GM12872 (cell line): ENCODE measurements at regions not wholly inside any gene's neighbourhood (a gene's known extent, or its start where the extent isn't known, plus 50 kb on each side); places are given as distances from the start of the nearest gene placed in this dataset.

Source experiments
- CTCF ChIP-seq: IDR thresholded peaks from 3 replicates; pipeline ENCODE4 v1.5.1; 2011; ENCODE audit warnings: low read depth, mild to moderate bottlenecking, low read length, moderate library complexity; ENCODE audit not compliant: insufficient read depth

DNA sequence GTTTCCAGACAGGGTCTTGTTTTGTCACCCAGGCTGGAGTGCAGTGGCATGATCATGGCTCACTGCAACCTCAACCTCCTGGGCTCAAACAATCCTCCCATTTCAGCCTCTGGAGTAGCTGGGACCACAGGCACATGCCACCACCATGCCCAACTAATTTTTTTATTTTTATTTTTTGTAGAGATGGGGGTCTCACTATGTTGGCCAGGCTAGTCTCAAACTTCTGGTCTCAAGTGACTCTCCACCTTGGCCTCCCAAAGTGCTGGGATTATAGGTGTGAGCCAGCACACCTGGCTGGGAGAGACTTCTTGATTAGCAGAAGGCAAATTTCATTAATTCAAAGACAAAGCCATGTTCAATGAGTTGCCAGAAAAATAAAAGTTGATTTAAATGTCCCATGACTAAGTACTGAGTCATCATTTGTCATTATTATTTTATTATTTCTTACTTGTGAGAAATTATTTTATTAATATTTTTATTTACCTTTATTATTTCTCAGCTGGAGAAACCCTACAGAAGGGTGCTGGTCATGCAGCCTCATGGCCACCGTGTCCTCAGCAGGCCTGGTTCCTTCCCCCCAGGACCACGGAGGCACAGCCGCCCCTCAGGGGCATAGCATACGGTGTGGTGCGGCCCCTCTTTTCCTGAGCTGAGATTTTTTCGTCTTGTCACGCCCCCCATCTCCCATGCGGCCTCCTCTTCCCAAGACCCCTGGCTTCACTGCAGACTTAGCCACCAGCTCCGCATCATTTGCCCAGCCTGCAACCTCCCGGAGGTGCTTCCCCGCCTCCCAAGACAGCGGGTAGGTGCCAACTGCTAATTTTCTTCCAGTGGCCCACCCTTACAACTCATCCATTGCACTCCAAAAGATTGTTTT is 55.3 kb upstream of the SIM2 start:
- no peak for TF ChIP-seq CTCF

- no peak for TF ChIP-seq CTCF
These were observed 52.9 kb upstream of the SIM2 start for GRCh38 chr21:36646011-36646410.

DNA sequence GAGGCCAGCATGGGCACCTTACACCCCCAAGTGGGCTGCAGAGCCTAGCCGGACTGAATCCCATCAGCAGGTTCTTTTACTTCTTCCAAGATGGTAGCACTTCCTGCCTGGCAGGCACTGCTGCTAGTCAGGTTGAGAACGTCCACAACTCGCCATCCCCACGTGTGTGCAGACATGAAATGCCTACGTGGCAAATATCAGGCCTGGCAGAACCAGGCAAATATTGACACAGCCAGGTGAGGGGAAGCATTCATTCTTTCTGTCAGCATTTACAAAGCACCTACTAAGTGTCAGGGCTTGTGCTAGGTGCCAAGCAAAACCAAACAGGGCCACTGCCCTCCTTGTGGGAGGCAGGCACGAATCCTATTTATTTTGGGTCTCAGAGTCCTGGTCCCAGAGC is 52.3 kb upstream of the SIM2 start:
- TF ChIP-seq CTCF: no peak

GRCh38 chr21:36647279-36648093 is 51.4 kb upstream of the SIM2 start:
- no peak for TF ChIP-seq CTCF
